HepG2 (cell line): ENCODE measurements at regions not wholly inside any gene's neighbourhood (a gene's known extent, or its start where the extent isn't known, plus 50 kb on each side); places are given as distances from the start of the nearest gene placed in this dataset.

Experiments used
- HDAC2 ChIP-seq: sonication (generic); formaldehyde crosslinking; IDR thresholded peaks from 2 replicates; pipeline ENCODE4 v1.4.0; 2020; ENCODE audit warnings: missing genetic modification reagents
- MAZ ChIP-seq, 2 experiments: sonication (generic) in 1 of 2; formaldehyde crosslinking in 1 of 2; IDR thresholded peaks; 2 replicates each; pipeline versions ENCODE4 v1.5.0 to v1.6.1; 2012 to 2020; ENCODE audit warnings: low read depth in 2 of 2, mild to moderate bottlenecking in 2 of 2, borderline replicate concordance in 1 of 2, improper control_type of control experiment in 1 of 2, low read length in 1 of 2, missing genetic modification reagents in 1 of 2, moderate library complexity in 1 of 2
- REL ChIP-seq: sonication (generic); formaldehyde crosslinking; conservative IDR thresholded peaks from 2 replicates; pipeline ENCODE4 v1.8.0; 2022; ENCODE audit warnings: mild to moderate bottlenecking, missing genetic modification reagents, moderate library complexity
- SETDB1 ChIP-seq: sonication (generic); formaldehyde crosslinking; IDR thresholded peaks from 2 replicates; pipeline ENCODE4 v1.5.1; 2020; ENCODE audit warnings: missing genetic modification reagents, mild to moderate bottlenecking, borderline replicate concordance
- TF ChIP-seq, protein P1 (sequence below), 2 experiments: sonication (generic) in 1 of 2; formaldehyde crosslinking in 1 of 2; IDR thresholded peaks; 2 replicates each; pipeline versions ENCODE4 v1.5.1 to v1.6.1; 2011 to 2020; ENCODE audit warnings: borderline replicate concordance in 1 of 2, low read depth in 1 of 2, low read length in 1 of 2, mild to moderate bottlenecking in 1 of 2, missing genetic modification reagents in 1 of 2, moderate library complexity in 1 of 2
- TF ChIP-seq, protein P2 (sequence below): sonication (generic); formaldehyde crosslinking; IDR thresholded peaks from 2 replicates; pipeline ENCODE4 v1.4.0; 2020; ENCODE audit warnings: missing genetic modification reagents
- TF ChIP-seq, protein P3 (sequence below): sonication (generic); formaldehyde crosslinking; IDR thresholded peaks from 2 replicates; pipeline ENCODE4 v1.5.1; 2020; ENCODE audit warnings: mild to moderate bottlenecking, missing genetic modification reagents, borderline replicate concordance

DNA sequence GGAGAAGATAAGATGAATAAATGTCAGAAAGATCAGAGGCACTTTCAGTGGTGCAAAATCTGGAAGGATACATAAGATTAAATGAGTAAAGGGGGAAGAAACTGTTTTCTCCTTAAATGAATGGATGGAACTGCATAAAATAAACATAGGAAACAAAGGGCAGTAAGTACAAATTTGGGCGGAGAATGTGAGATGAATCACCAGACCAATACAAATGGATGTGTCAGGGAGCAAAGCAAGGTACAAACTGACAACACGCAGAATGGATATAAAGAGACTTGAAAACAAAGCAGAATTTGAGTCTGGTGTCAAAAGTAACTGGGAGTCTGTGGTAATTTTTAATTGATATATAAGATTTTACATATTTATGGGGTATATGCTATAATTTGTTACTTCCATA is 175.3 kb upstream of the PCDH18 start:
- TF ChIP-seq MAZ (IDR thresholded peaks at IDR 0.05; ENCODE audit: borderline replicate concordance, low read depth, low read length) (no peak), MAZ (CRISPR knock-in tag; IDR thresholded peaks at IDR 0.05; ENCODE audit: low read depth) (no peak), HDAC2 (CRISPR knock-in tag) (no peak), REL (CRISPR knock-in tag) (no peak), SETDB1 (no peak)
- TF ChIP-seq, protein P1, sequence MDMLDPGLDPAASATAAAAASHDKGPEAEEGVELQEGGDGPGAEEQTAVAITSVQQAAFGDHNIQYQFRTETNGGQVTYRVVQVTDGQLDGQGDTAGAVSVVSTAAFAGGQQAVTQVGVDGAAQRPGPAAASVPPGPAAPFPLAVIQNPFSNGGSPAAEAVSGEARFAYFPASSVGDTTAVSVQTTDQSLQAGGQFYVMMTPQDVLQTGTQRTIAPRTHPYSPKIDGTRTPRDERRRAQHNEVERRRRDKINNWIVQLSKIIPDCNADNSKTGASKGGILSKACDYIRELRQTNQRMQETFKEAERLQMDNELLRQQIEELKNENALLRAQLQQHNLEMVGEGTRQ (IDR thresholded peaks at IDR 0.05; ENCODE audit: low read depth, low read length) = no peak
- TF ChIP-seq, protein P1 (CRISPR knock-in tag; IDR thresholded peaks at IDR 0.05; ENCODE audit: borderline replicate concordance) = no peak
- TF ChIP-seq, protein P2, sequence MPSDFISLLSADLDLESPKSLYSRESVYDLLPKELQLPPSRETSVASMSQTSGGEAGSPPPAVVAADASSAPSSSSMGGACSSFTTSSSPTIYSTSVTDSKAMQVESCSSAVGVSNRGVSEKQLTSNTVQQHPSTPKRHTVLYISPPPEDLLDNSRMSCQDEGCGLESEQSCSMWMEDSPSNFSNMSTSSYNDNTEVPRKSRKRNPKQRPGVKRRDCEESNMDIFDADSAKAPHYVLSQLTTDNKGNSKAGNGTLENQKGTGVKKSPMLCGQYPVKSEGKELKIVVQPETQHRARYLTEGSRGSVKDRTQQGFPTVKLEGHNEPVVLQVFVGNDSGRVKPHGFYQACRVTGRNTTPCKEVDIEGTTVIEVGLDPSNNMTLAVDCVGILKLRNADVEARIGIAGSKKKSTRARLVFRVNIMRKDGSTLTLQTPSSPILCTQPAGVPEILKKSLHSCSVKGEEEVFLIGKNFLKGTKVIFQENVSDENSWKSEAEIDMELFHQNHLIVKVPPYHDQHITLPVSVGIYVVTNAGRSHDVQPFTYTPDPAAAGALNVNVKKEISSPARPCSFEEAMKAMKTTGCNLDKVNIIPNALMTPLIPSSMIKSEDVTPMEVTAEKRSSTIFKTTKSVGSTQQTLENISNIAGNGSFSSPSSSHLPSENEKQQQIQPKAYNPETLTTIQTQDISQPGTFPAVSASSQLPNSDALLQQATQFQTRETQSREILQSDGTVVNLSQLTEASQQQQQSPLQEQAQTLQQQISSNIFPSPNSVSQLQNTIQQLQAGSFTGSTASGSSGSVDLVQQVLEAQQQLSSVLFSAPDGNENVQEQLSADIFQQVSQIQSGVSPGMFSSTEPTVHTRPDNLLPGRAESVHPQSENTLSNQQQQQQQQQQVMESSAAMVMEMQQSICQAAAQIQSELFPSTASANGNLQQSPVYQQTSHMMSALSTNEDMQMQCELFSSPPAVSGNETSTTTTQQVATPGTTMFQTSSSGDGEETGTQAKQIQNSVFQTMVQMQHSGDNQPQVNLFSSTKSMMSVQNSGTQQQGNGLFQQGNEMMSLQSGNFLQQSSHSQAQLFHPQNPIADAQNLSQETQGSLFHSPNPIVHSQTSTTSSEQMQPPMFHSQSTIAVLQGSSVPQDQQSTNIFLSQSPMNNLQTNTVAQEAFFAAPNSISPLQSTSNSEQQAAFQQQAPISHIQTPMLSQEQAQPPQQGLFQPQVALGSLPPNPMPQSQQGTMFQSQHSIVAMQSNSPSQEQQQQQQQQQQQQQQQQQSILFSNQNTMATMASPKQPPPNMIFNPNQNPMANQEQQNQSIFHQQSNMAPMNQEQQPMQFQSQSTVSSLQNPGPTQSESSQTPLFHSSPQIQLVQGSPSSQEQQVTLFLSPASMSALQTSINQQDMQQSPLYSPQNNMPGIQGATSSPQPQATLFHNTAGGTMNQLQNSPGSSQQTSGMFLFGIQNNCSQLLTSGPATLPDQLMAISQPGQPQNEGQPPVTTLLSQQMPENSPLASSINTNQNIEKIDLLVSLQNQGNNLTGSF (CRISPR knock-in tag) = no peak
- TF ChIP-seq, protein P3, sequence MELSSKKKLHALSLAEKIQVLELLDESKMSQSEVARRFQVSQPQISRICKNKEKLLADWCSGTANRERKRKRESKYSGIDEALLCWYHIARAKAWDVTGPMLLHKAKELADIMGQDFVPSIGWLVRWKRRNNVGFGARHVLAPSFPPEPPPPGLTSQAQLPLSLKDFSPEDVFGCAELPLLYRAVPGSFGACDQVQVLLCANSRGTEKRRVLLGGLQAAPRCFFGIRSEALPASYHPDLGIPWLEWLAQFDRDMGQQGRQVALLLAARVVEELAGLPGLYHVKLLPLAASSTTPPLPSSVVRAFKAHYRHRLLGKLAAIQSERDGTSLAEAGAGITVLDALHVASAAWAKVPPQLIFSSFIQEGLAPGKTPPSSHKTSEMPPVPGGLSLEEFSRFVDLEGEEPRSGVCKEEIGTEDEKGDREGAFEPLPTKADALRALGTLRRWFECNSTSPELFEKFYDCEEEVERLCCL = no peak
